IPS-18a (cell line): ENCODE measurements at regions not wholly inside any gene's neighbourhood (a gene's known extent, or its start where the extent isn't known, plus 50 kb on each side); places are given as distances from the start of the nearest gene placed in this dataset.

Source experiments
- H3K27ac ChIP-seq: one replicate; pipeline ENCODE4 v1.5.1; 2013; ENCODE audit warnings: low read length
- H3K27me3 ChIP-seq: one replicate; pipeline ENCODE4 v1.6.1; 2013; ENCODE audit warnings: mild to moderate bottlenecking, low read length; ENCODE audit not compliant: control insufficient read depth, insufficient read depth
- H3K36me3 ChIP-seq: one replicate; pipeline ENCODE4 v1.6.1; 2013; ENCODE audit warnings: low read depth, low read length; ENCODE audit not compliant: control insufficient read depth
- H3K4me1 ChIP-seq: one replicate; pipeline ENCODE4 v1.6.1; 2013; ENCODE audit warnings: low read depth, low read length; ENCODE audit not compliant: control insufficient read depth
- H3K4me3 ChIP-seq: one replicate; pipeline ENCODE4 v1.5.1; 2013; ENCODE audit warnings: low read length
- H3K9ac ChIP-seq: one replicate; pipeline ENCODE4 v1.6.1; 2013; ENCODE audit warnings: mild to moderate bottlenecking, low read length, moderate library complexity
- H3K9me3 ChIP-seq: one replicate; pipeline ENCODE4 v1.6.1; 2013; ENCODE audit warnings: low read depth, low read length; ENCODE audit not compliant: control insufficient read depth

DNA sequence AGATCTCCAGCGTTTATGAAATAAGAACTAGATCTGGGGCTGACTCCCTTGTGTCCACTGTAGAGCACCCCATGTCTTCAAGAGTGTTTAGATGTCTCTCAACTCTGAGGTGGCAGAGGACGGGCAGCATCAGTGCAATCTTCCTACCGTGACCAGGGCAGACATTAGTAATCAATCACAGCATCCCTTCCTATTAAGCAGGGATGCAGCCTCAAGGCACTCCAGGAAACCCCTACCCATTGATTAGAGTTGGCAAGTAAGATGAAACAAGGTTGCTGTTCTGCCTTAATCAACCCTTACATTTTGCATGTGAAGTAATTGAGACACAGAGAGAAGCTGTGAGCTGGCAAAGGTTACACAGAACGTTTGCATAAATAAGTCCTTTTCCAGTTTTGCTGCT is 283.7 kb upstream of the ZMIZ1 start:
- H3K4me3 ChIP-seq = no peak overlapping the region
- H3K27me3 ChIP-seq = no peaks in the 10 kb centered on the region
- H3K4me1 ChIP-seq = no peaks in the 10 kb centered on the region
- H3K27ac ChIP-seq = no peak overlapping the region
- no peaks in the 10 kb centered on the region for H3K36me3 ChIP-seq
- no peak overlapping the region for H3K9ac ChIP-seq
- H3K9me3 ChIP-seq = no peaks in the 10 kb centered on the region

GRCh38 chr10:78785991-78786390 is 282.8 kb upstream of the ZMIZ1 start:
- Histone ChIP-seq H3K4me1 (no peaks in the 10 kb centered on the region), H3K27ac (no peak overlapping the region), H3K9ac (no peak overlapping the region), H3K36me3 (no peaks in the 10 kb centered on the region), H3K9me3 (no peaks in the 10 kb centered on the region), H3K27me3 (no peaks in the 10 kb centered on the region), H3K4me3 (no peak overlapping the region)

DNA sequence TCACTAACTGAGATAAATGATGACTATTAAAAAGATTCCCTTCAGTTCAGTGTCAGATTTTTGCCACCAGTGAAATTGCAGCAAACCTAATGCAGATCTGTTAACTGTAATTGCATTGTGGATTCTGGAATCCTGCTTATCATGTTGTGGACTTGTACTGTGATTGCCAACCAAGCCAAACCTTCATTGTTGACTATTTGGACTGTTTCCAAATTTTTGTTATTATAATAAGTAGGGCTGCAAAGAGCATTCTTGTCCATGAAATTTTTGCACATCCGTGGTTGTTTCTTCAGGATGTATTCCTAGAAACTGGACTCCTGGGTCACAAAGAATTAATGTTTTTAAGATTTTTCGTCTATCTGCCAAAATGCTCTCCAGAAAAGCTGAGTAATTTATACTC is 281.6 kb upstream of the ZMIZ1 start:
- no peaks in the 10 kb centered on the region for H3K9me3 ChIP-seq
- H3K27me3 ChIP-seq = no peaks in the 10 kb centered on the region
- no peak overlapping the region for H3K9ac ChIP-seq
- no peak overlapping the region for H3K4me3 ChIP-seq
- H3K36me3 ChIP-seq = no peaks in the 10 kb centered on the region
- no peak overlapping the region for H3K27ac ChIP-seq
- H3K4me1 ChIP-seq = no peaks in the 10 kb centered on the region

DNA sequence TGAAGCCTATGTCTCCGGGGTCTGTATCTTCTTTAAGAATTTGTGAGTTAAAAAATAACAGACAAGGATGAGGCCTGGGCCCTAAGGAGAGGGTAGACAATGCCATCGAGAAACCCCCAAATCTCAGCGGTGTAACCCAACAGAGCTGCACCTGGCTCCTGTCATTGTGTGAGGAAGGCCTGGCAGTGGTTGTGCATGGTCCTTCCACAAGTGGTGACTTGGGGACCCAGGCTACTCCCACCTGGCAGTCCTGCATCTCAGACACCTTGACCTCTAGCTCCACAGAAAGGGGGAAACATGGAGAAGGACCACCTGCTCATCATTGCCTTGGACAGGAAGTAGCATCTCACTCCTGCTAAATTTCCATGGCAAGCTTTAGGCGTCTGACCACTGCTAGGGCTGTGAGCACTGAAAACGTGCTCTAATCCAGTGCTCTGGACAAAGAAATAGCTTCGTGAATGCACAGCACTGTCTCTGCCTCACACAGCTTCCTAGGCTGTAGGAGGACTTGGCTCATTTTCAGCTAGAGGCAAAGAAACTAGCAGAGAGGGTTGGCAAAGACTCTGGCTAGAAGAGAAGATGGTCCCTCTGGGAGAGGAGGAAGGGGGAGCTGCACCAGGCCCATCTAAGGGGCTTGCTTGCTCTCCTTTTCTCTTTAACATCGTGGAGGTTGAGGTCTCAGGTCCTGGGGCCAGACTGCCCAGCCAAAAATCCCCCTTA is 273.9 kb upstream of the ZMIZ1 start:
- Histone ChIP-seq H3K9ac (no peak overlapping the region), H3K4me3 (no peak overlapping the region), H3K27ac (no peak overlapping the region), H3K9me3 (no peaks in the 10 kb centered on the region), H3K4me1 (no peaks in the 10 kb centered on the region), H3K36me3 (no peaks in the 10 kb centered on the region), H3K27me3 (no peaks in the 10 kb centered on the region)

DNA sequence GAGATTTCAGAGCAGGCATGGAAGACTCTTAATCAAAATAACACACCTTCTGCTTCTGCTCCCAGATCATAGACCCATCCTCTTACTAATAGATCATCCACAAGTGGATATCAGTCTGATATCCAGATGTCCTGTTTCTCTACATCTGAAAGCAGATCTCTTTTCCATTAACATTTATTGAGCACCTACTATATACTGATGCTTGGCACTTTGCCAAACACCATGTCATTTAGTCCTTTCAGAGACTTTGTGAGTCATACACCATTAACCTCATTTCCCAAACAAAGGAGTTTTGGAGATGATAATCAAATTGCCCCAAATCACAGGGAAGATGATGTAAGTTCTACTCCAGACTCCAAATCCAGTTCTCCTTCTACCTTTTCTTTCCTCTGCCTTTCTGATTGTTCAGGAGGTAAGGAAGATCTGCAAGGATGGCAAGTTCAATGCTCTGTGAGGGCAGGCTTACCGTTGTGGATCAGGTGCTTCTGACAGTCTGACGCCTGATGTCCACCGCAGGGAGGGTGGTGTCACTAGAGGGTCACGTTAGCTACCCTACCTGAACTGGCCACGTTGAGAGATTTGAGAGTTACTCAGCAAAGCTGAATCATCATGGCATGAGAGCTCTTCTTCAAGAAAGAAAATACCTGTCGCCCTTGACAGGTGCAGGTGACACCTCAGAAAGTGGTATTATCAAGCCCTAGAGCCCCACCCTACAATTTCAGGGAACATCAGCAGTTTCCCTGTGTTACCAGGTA is 269.6 kb upstream of the ZMIZ1 start:
- Histone ChIP-seq H3K27ac (no peak overlapping the region), H3K9me3 (no peaks in the 10 kb centered on the region), H3K4me3 (no peak overlapping the region), H3K27me3 (no peaks in the 10 kb centered on the region), H3K36me3 (no peaks in the 10 kb centered on the region), H3K9ac (no peak overlapping the region), H3K4me1 (no peaks in the 10 kb centered on the region)

DNA sequence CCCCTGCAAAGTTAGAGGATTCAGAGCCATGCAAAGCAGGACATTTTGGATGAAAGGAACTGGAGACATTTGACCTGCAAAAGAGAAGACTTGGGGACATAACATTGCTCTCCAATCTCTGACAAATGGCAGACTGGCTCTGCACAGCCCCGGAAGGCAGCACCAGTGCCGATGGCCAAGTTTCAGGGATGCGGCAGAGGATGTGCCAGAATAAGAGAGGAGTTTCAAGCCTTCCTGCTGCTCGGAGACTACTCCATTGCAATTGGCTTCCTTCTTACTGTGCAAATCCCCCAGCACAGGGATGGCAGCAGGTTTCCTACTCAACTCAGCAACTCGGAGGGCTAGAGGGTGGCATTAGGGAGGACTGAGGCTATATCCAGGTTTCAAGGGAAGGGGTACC is 268.8 kb upstream of the ZMIZ1 start:
- H3K4me3 ChIP-seq = no peak overlapping the region
- no peak overlapping the region for H3K9ac ChIP-seq
- no peak overlapping the region for H3K27ac ChIP-seq

GRCh38 chr10:78800535-78801320 is 268.0 kb upstream of the ZMIZ1 start:
- no peak overlapping the region for H3K27ac ChIP-seq
- no peak overlapping the region for H3K9ac ChIP-seq
- H3K9me3 ChIP-seq = no peaks in the 10 kb centered on the region
- no peaks in the 10 kb centered on the region for H3K27me3 ChIP-seq
- H3K4me1 ChIP-seq = no peaks in the 10 kb centered on the region
- H3K36me3 ChIP-seq = no peaks in the 10 kb centered on the region
- no peak overlapping the region for H3K4me3 ChIP-seq

More for the DNA sequence above, 268.8 kb upstream of the ZMIZ1 start:
- Histone ChIP-seq H3K9me3 (no peaks in the 10 kb centered on the region), H3K27me3 (no peaks in the 10 kb centered on the region), H3K36me3 (no peaks in the 10 kb centered on the region), H3K4me1 (no peaks in the 10 kb centered on the region)

- no peaks in the 10 kb centered on the region for H3K27me3 ChIP-seq
- no peak overlapping the region for H3K9ac ChIP-seq
- no peaks in the 10 kb centered on the region for H3K9me3 ChIP-seq
- H3K36me3 ChIP-seq = no peaks in the 10 kb centered on the region
- H3K4me1 ChIP-seq = no peaks in the 10 kb centered on the region
- no peak overlapping the region for H3K4me3 ChIP-seq
- no peak overlapping the region for H3K27ac ChIP-seq
Observed at GRCh38 chr10:78802431-78802830, 266.3 kb upstream of the ZMIZ1 start.

GRCh38 chr10:78802866-78803265 is 265.9 kb upstream of the ZMIZ1 start:
- no peak overlapping the region for H3K4me3 ChIP-seq
- no peaks in the 10 kb centered on the region for H3K9me3 ChIP-seq
- no peaks in the 10 kb centered on the region for H3K27me3 ChIP-seq
- no peaks in the 10 kb centered on the region for H3K36me3 ChIP-seq
- H3K27ac ChIP-seq = no peak overlapping the region
- no peaks in the 10 kb centered on the region for H3K4me1 ChIP-seq
- H3K9ac ChIP-seq = no peak overlapping the region

DNA sequence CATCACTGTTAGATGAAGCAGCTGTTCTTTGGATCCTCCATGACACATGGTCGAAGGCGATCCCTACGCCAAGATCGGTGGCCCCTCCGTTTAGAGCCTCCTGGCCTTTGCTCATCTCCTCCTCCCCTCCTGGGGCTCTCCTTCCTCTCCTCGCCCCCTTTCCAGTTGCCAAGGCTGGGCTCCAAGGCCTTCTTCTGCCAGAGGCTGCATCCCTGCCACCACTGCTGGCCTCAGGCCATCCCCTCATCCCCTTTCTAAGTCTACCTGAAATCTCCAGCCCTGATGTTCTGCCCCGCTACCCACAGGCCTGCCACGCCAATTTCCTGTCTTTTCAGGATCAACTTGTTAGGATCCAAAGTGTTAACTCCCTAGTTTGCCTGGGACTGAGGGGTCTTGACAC is 265.1 kb upstream of the ZMIZ1 start:
- Histone ChIP-seq H3K9me3 (no peaks in the 10 kb centered on the region), H3K4me1 (no peaks in the 10 kb centered on the region), H3K27me3 (no peaks in the 10 kb centered on the region), H3K9ac (no peak overlapping the region), H3K27ac (no peak overlapping the region), H3K36me3 (no peaks in the 10 kb centered on the region), H3K4me3 (no peak overlapping the region)

GRCh38 chr10:78804411-78805032 is 264.2 kb upstream of the ZMIZ1 start:
- H3K9me3 ChIP-seq = no peaks in the 10 kb centered on the region
- H3K9ac ChIP-seq = no peak overlapping the region
- no peak overlapping the region for H3K27ac ChIP-seq
- H3K27me3 ChIP-seq = no peaks in the 10 kb centered on the region
- no peaks in the 10 kb centered on the region for H3K36me3 ChIP-seq
- no peaks in the 10 kb centered on the region for H3K4me1 ChIP-seq
- H3K4me3 ChIP-seq = no peak overlapping the region
